Neural cell (in vitro differentiated cells): ENCODE measurements at regions not wholly inside any gene's neighbourhood (a gene's known extent, or its start where the extent isn't known, plus 50 kb on each side); places are given as distances from the start of the nearest gene placed in this dataset.

Experiments used
- EZH2 ChIP-seq: fragments of 200-600, 300-800 bp; shearing (Covaris generic), sonication (generic); IDR thresholded peaks from 2 replicates; pipeline ENCODE4 v1.6.1; 2014; ENCODE audit warnings: antibody characterized with exemption, low read length, borderline replicate concordance, mild to moderate bottlenecking; ENCODE audit not compliant: insufficient read depth, poor library complexity, severe bottlenecking
- MXI1 ChIP-seq: fragments of 450-650 bp; conservative IDR thresholded peaks from 2 replicates; pipeline ENCODE4 v1.6.1; 2014; ENCODE audit warnings: antibody characterized with exemption, mild to moderate bottlenecking; ENCODE audit not compliant: poor library complexity, severe bottlenecking
- POLR2AphosphoS5 ChIP-seq: IDR thresholded peaks from 2 replicates; pipeline ENCODE4 v1.6.1; 2012
- RAD21 ChIP-seq: fragments of 450-650 bp; conservative IDR thresholded peaks from 2 replicates; pipeline ENCODE4 v1.6.1; 2014; ENCODE audit warnings: antibody characterized with exemption, mild to moderate bottlenecking, moderate library complexity
- TAF1 ChIP-seq: IDR thresholded peaks from 2 replicates; pipeline ENCODE4 v1.6.1; 2012; ENCODE audit warnings: low read depth
- TF ChIP-seq, protein P1 (sequence below): fragments of 450-650 bp; IDR thresholded peaks from 2 replicates; pipeline ENCODE4 v1.5.1; 2014; ENCODE audit warnings: antibody characterized with exemption, mild to moderate bottlenecking, moderate library complexity; ENCODE audit not compliant: poor library complexity, severe bottlenecking

DNA sequence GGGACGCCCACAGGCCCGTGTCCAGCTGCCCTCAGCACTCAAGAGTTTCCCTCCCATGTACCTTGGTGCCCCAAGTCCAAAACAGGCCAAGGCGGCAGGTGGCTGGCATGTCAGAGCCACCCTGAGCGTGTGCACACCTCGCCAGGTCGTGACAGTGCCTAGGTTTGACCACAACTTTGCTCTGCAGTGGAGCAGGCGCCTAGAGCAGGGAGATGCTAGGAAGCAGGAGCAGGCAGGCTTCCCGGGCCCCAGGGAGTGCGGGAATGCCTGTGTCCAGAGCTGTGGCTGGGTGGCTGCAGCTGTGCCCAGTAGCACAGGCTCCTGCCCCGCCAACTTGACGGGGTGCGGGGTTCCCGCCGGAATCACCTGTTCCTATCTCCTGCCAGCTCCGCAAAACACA lies 380.8 kb upstream of the IMPG1 start:
- TF ChIP-seq, protein P1, sequence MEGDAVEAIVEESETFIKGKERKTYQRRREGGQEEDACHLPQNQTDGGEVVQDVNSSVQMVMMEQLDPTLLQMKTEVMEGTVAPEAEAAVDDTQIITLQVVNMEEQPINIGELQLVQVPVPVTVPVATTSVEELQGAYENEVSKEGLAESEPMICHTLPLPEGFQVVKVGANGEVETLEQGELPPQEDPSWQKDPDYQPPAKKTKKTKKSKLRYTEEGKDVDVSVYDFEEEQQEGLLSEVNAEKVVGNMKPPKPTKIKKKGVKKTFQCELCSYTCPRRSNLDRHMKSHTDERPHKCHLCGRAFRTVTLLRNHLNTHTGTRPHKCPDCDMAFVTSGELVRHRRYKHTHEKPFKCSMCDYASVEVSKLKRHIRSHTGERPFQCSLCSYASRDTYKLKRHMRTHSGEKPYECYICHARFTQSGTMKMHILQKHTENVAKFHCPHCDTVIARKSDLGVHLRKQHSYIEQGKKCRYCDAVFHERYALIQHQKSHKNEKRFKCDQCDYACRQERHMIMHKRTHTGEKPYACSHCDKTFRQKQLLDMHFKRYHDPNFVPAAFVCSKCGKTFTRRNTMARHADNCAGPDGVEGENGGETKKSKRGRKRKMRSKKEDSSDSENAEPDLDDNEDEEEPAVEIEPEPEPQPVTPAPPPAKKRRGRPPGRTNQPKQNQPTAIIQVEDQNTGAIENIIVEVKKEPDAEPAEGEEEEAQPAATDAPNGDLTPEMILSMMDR, result no peak
- TF ChIP-seq RAD21 (no peak), TAF1 (no peak), MXI1 (no peak), POLR2AphosphoS5 (no peak), EZH2 (no peak)
